ENCODE measurements at regions not wholly inside any gene's neighbourhood (a gene's known extent, or its start where the extent isn't known, plus 50 kb on each side); places are given as distances from the start of the nearest gene placed in this dataset.
A peak's percentile ranks its signal among the peaks of the same experiment; 100 is the strongest.
"Not testable (repeated sequence)": the region's sequence is repeated elsewhere in the genome, so short reads cannot be mapped to it uniquely, and the experiment has no call there.

DNA sequence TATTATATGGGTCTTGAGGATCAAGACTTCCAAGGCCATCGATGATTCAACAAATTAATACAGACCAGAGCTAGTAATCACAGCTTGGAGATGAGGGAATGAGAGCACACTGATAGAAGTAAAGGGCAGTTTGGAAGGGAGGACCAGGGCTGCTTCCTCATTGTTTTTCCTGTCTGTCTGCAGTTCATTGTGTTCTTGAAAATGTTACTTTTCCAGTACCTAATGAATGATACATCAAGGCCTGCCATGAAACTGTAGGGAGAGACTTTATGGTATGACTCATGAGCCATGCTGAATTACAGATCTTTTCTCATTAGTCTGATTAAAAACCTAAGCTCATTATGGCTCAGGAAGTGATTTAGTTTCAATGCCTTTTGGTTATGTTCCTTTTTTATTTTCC, 855.6 kb downstream of the KCNA4 start:
- TF ChIP-seq, protein P1, sequence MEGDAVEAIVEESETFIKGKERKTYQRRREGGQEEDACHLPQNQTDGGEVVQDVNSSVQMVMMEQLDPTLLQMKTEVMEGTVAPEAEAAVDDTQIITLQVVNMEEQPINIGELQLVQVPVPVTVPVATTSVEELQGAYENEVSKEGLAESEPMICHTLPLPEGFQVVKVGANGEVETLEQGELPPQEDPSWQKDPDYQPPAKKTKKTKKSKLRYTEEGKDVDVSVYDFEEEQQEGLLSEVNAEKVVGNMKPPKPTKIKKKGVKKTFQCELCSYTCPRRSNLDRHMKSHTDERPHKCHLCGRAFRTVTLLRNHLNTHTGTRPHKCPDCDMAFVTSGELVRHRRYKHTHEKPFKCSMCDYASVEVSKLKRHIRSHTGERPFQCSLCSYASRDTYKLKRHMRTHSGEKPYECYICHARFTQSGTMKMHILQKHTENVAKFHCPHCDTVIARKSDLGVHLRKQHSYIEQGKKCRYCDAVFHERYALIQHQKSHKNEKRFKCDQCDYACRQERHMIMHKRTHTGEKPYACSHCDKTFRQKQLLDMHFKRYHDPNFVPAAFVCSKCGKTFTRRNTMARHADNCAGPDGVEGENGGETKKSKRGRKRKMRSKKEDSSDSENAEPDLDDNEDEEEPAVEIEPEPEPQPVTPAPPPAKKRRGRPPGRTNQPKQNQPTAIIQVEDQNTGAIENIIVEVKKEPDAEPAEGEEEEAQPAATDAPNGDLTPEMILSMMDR (IDR thresholded peaks at IDR 0.05; ENCODE audit: borderline replicate concordance, extremely low read depth, insufficient read depth): no peak
- intact Hi-C loops (cut with DNase I): no loop called here

DNA sequence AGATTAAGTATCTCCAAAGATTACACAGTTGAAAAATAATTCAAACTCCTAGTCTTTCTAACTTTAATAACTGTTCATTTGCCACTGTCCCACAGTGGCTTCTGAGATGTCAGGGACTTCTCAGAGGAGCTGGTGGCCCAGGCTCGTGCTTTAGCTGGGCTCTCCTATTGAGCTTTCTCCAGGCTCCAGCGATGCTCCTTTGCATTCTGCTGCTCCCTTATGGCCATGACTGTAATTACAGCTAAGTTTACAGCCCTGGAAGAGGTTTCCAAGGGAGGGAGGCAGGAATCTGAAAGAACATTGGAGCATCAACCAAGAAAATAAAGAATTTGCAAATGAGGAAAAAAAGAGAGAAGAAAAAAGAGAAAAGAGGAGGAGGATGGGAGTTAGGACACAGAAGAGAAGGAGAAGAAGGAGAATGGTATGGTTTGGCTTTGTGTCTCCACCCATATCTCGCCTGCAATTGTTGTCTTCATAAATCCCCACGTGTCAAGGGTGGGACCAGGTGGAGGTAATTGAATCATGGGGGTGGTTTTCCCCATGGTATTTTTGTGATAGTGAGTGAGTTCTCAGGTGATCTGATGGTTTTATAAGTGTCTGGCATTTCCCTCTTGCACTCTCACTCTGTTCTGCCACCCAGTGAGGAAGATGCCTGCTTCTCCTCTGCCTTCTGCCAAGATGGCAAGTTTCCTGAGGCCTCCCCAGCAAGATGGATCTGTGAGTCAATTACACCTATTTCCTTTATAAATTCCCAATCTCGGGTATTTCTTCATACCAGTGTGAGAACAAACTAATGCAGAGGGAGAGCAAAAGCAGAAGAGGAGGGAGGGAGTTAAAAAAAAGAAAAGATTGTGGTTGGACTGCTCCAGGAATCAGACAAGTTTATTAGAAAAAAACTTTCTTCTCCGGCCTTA, 857.0 kb downstream of the KCNA4 start:
- no peaks in the 10 kb centered on the region for H3K36me3 ChIP-seq (ENCODE audit: control insufficient read depth in 2 of 3, insufficient read depth in 3 of 3, low read length in 3 of 3)
- DNase-seq: peak in 4 of 5 donors; percentile 40 to 75 (median 63)
- H3K4me1 ChIP-seq (ENCODE audit: control insufficient read depth in 2 of 3, insufficient read depth in 2 of 3, low read depth in 1 of 3, low read length in 3 of 3): no peaks in the 10 kb centered on the region
- H3K9me3 ChIP-seq (ENCODE audit: control insufficient read depth in 2 of 3, insufficient read depth in 1 of 3, low read length in 3 of 3): no peaks in the 10 kb centered on the region
- H3K27ac ChIP-seq (ENCODE audit: low read depth in 2 of 2, low read length in 2 of 2): no peak overlapping the region
- no peak for FAIRE-seq
- no peaks in the 10 kb centered on the region for H3K27me3 ChIP-seq (ENCODE audit: control insufficient read depth, insufficient read depth, low read length)
- TF ChIP-seq, protein P1 (IDR thresholded peaks at IDR 0.05; ENCODE audit: borderline replicate concordance, extremely low read depth, insufficient read depth): peak; percentile 65
- H3K4me3 ChIP-seq (ENCODE audit: low read length in 3 of 3): no peak overlapping the region
- intact Hi-C loops (cut with DNase I): no loop called here
- H3K9ac ChIP-seq (ENCODE audit: low read length in 3 of 3): no peak overlapping the region

More for the DNA sequence above, 855.6 kb downstream of the KCNA4 start:
- no peak overlapping the region for H3K27ac ChIP-seq (ENCODE audit: low read depth in 2 of 2, low read length in 2 of 2)
- no peaks in the 10 kb centered on the region for H3K4me1 ChIP-seq (ENCODE audit: control insufficient read depth in 2 of 3, insufficient read depth in 2 of 3, low read depth in 1 of 3, low read length in 3 of 3)
- no peaks in the 10 kb centered on the region for H3K36me3 ChIP-seq (ENCODE audit: control insufficient read depth in 2 of 3, insufficient read depth in 3 of 3, low read length in 3 of 3)
- no peaks in the 10 kb centered on the region for H3K9me3 ChIP-seq (ENCODE audit: control insufficient read depth in 2 of 3, insufficient read depth in 1 of 3, low read length in 3 of 3)
- DNase-seq (no peak), FAIRE-seq (no peak)
- no peaks in the 10 kb centered on the region for H3K27me3 ChIP-seq (ENCODE audit: control insufficient read depth, insufficient read depth, low read length)
- no peak overlapping the region for H3K4me3 ChIP-seq (ENCODE audit: low read length in 3 of 3)
- no peak overlapping the region for H3K9ac ChIP-seq (ENCODE audit: low read length in 3 of 3)

DNA sequence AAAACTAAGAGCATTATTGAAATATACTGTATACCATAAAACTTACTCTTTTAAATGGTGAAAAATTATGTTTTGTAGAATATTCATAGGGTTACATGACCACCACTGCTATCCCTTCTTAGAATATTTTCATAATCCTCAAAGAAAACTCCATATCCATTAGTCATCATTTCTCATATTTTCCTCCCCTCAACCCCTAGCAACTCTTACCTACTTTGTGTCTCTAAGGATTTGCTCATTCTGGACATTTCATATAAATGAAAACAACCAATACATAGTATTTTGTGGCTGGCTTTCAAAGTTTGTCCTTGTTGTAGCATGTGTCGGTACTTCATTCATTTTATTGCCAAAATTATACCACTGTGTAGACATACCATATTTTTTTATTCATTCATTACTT, 863.8 kb downstream of the KCNA4 start:
- intact Hi-C loops (cut with DNase I): no loop called here
- FAIRE-seq (no peak), DNase-seq (no peak)
- TF ChIP-seq, protein P1 (IDR thresholded peaks at IDR 0.05; ENCODE audit: borderline replicate concordance, extremely low read depth, insufficient read depth): no peak
- H3K4me1 ChIP-seq (ENCODE audit: control insufficient read depth in 2 of 3, insufficient read depth in 2 of 3, low read depth in 1 of 3, low read length in 3 of 3): no peaks in the 10 kb centered on the region
- no peaks in the 10 kb centered on the region for H3K9me3 ChIP-seq (ENCODE audit: control insufficient read depth in 2 of 3, insufficient read depth in 1 of 3, low read length in 3 of 3)
- H3K36me3 ChIP-seq (ENCODE audit: control insufficient read depth in 2 of 3, insufficient read depth in 3 of 3, low read length in 3 of 3): no peaks in the 10 kb centered on the region
- H3K4me3 ChIP-seq (ENCODE audit: low read length in 3 of 3): no peak overlapping the region
- H3K9ac ChIP-seq (ENCODE audit: low read length in 3 of 3): no peak overlapping the region
- H3K27me3 ChIP-seq (ENCODE audit: control insufficient read depth, insufficient read depth, low read length): no peaks in the 10 kb centered on the region
- H3K27ac ChIP-seq (ENCODE audit: low read depth in 2 of 2, low read length in 2 of 2): no peak overlapping the region

DNA sequence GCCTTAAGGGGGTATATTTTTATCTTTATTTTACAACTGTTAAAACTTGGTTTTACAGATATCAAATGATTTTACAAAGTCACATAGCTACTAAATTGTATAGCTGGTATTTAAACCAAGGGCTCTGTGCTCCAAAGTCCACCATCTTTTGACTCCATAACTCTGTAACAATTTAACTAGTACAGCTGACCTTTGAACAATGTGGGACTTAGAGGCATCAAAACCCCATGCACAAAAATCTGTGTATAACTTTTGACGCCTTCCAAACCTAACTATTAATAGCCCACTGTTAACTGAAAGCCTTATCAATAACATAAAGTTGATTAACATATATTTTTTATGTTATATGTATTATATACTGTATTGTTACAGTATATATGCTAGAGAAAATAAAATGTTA, 874.3 kb downstream of the KCNA4 start:
- H3K9ac ChIP-seq (ENCODE audit: low read length in 3 of 3); H3K4me3 ChIP-seq (ENCODE audit: low read length in 3 of 3); H3K4me1 ChIP-seq (ENCODE audit: control insufficient read depth in 2 of 3, insufficient read depth in 2 of 3, low read depth in 1 of 3, low read length in 3 of 3); H3K9me3 ChIP-seq (ENCODE audit: control insufficient read depth in 2 of 3, insufficient read depth in 1 of 3, low read length in 3 of 3); H3K27ac ChIP-seq (ENCODE audit: low read depth in 2 of 2, low read length in 2 of 2); intact Hi-C loops (cut with DNase I); H3K27me3 ChIP-seq (ENCODE audit: control insufficient read depth, insufficient read depth, low read length); H3K36me3 ChIP-seq (ENCODE audit: control insufficient read depth in 2 of 3, insufficient read depth in 3 of 3, low read length in 3 of 3): not testable (repeated sequence)
- FAIRE-seq (peak; percentile 87), DNase-seq (peak in 1 of 5 donors; percentile 10)

All from kidney (tissue), 13 donors.